ENCODE measurements at regions not wholly inside any gene's neighbourhood (a gene's known extent, or its start where the extent isn't known, plus 50 kb on each side); places are given as distances from the start of the nearest gene placed in this dataset.

DNA sequence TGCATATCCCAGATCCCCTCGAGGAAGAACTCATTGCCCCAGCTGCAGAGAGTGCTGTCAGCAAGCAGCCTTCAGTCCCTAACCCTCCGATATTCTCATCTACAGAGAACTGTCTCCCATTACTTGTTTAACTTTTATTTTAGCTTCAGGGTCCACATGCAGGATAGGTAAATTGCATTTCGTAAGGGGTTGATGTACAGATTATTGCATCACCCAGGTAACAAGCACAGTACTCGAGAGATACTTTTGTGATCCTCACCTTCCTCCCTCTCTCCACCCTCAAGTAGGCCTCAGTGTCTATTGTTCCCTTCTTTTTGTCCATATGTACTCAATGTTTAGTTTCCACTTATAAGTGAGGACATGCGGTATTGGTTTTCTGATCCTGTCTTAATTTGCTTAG, 171.5 kb upstream of the IRS2 start:
- TF ChIP-seq, protein P1, sequence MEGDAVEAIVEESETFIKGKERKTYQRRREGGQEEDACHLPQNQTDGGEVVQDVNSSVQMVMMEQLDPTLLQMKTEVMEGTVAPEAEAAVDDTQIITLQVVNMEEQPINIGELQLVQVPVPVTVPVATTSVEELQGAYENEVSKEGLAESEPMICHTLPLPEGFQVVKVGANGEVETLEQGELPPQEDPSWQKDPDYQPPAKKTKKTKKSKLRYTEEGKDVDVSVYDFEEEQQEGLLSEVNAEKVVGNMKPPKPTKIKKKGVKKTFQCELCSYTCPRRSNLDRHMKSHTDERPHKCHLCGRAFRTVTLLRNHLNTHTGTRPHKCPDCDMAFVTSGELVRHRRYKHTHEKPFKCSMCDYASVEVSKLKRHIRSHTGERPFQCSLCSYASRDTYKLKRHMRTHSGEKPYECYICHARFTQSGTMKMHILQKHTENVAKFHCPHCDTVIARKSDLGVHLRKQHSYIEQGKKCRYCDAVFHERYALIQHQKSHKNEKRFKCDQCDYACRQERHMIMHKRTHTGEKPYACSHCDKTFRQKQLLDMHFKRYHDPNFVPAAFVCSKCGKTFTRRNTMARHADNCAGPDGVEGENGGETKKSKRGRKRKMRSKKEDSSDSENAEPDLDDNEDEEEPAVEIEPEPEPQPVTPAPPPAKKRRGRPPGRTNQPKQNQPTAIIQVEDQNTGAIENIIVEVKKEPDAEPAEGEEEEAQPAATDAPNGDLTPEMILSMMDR (IDR thresholded peaks at IDR 0.05) = no peak
- TF ChIP-seq POLR2A (IDR thresholded peaks at IDR 0.05) = no peak

Data from lower leg skin (tissue), 3 donors.